Loucy (cell line): ENCODE measurements at regions not wholly inside any gene's neighbourhood (a gene's known extent, or its start where the extent isn't known, plus 50 kb on each side); places are given as distances from the start of the nearest gene placed in this dataset.

Experiments
- EZH2phosphoT487 ChIP-seq: fragments of 200-600 bp; IDR thresholded peaks from 2 replicates; pipeline ENCODE4 v1.6.1; 2018; ENCODE audit warnings: antibody characterized with exemption, mild to moderate bottlenecking, moderate library complexity, borderline replicate concordance
- TF ChIP-seq, protein P1 (sequence below): fragments of 200-600 bp; sonication (generic); conservative IDR thresholded peaks from 2 replicates; pipeline ENCODE4 v1.5.1; 2014; ENCODE audit warnings: mild to moderate bottlenecking, antibody characterized with exemption, low read length

DNA sequence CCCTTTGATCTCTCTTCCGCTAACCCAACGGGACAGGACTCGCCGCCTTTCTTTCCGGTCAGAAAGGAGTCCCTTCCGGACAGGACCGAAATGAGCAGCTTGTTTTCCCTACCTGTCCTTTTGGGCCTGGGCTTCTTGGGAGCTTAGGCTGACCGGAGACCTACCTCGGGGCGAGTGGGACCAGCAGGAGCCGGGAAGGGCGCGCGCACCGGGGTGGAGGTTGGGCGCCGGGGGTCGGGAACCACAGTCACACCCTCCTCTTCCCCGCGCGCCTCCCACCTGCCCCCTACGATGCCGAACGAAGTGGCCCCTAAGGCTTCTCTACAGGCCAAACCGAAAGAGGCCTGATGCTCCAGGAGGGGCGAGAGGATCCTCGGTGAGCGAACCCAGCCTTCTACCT, 95.2 kb downstream of the PRKAB2 start:
- TF ChIP-seq, protein P1, sequence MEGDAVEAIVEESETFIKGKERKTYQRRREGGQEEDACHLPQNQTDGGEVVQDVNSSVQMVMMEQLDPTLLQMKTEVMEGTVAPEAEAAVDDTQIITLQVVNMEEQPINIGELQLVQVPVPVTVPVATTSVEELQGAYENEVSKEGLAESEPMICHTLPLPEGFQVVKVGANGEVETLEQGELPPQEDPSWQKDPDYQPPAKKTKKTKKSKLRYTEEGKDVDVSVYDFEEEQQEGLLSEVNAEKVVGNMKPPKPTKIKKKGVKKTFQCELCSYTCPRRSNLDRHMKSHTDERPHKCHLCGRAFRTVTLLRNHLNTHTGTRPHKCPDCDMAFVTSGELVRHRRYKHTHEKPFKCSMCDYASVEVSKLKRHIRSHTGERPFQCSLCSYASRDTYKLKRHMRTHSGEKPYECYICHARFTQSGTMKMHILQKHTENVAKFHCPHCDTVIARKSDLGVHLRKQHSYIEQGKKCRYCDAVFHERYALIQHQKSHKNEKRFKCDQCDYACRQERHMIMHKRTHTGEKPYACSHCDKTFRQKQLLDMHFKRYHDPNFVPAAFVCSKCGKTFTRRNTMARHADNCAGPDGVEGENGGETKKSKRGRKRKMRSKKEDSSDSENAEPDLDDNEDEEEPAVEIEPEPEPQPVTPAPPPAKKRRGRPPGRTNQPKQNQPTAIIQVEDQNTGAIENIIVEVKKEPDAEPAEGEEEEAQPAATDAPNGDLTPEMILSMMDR, result no peak
- TF ChIP-seq EZH2phosphoT487, result no peak
